Activated T-cell treated with anti-CD3 and anti-CD28 coated beads, Interleukin-2, amount 50 U/mL, for 4 hours (primary cell): ENCODE measurements at regions not wholly inside any gene's neighbourhood (a gene's known extent, or its start where the extent isn't known, plus 50 kb on each side); places are given as distances from the start of the nearest gene placed in this dataset.

ENCODE experiments used
- ATAC-seq, 2 donors: fragments of 200-7000 bp; cut with Tn5 transposase; one replicate each; pipeline ENCODE4 v1.10.0; 2021
- DNase-seq: peaks from one replicate; pipeline ENCODE4 v3.0.0-alpha.2; 2020
- H3K27me3 Mint-ChIP-seq: one replicate; pipeline ENCODE4 v1.8.0; 2021; ENCODE audit warnings: low read depth, mixed read lengths
- H3K36me3 Mint-ChIP-seq: one replicate; pipeline ENCODE4 v1.8.0; 2022; ENCODE audit warnings: mixed read lengths; ENCODE audit not compliant: insufficient read depth
- H3K4me1 Mint-ChIP-seq: one replicate; pipeline ENCODE4 v1.8.0; 2021; ENCODE audit warnings: low read depth, mixed read lengths
- H3K4me3 Mint-ChIP-seq: one replicate; pipeline ENCODE4 v1.8.0; 2021; ENCODE audit warnings: mild to moderate bottlenecking, moderate library complexity, mixed read lengths
- H3K9me3 Mint-ChIP-seq: one replicate; pipeline ENCODE4 v1.8.0; 2021; ENCODE audit warnings: mixed read lengths

DNA sequence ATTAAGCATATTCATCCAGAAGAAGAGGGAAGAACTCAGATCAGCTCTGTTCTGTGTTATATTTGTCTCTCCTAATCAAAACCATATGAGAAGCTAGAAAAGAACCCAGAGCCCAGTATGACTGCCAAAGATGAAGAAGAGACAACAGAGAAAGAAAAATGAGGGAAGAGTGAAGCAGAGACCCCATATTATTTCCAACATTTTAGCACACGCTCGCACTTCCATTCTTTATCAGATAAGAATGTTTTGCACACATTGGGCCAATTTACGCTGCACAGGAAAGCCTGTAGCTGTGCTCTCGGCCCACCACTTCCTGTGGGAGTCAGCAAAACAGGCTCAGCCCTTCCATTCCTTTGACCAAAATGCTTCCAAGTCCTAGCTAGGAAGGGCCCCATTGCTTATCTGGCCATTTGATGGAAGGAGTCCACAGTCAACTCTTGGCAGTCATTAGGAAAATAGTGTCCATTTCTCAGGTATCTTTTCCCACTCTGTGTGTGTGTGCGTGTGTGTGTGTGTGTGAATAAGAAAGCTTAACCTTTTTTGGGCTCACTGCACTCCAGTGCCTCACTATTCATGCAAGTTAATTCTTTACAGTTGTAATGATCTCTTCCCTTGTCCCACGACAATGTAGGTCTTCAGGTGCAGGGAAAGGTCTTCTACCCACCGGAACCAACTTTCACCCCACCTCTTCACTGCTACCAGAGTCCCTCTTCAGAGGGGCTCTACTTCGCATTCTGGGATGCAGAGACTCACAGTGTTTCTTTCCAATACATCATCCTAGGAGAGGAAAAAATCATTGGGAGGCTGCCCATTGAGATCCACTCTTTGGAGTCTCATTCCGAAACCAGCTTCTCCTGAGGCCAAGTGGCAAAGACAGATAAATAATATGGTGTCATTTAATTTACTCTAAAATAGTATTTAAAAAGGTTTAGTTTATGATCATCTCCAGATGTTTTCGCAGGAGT lies 237.5 kb downstream of the COG6 start:
- Mint-ChIP-seq H3K36me3 (no peaks in the 10 kb centered on the region), H3K4me1 (peaks cover 29% of the 10 kb centered on the region), H3K9me3 (no peaks in the 10 kb centered on the region), H3K4me3 (peak overlapping the region; percentile 24), H3K27me3 (peaks cover 2% of the 10 kb centered on the region)
- DNase-seq: no peak
- ATAC-seq: peak; percentile 60 to 77

DNA sequence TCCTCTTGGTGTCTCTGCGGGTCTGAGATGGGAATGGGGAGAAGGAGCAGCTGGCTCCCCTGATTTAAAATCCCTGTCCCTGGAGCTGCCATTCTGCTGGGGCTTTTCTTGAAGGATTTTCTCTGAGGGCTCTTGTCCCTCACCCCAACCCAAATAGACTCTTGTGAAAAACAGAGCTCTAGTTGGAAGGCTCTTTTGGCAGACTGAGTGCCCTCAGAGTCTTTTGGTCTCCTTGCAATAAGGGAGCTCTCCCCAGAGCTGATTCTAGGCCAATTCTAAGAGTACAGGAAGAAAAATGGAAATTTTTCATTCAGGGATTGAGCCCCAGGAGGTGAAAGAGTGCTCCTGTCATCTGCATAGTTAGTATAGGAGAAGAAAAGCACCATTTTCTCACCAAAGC lies 238.3 kb downstream of the COG6 start:
- H3K27me3 Mint-ChIP-seq: peaks cover 2% of the 10 kb centered on the region
- no peak overlapping the region for H3K4me3 Mint-ChIP-seq
- H3K9me3 Mint-ChIP-seq: no peaks in the 10 kb centered on the region
- ATAC-seq: no peak
- no peaks in the 10 kb centered on the region for H3K36me3 Mint-ChIP-seq
- peaks cover 29% of the 10 kb centered on the region for H3K4me1 Mint-ChIP-seq
- no peak for DNase-seq

DNA sequence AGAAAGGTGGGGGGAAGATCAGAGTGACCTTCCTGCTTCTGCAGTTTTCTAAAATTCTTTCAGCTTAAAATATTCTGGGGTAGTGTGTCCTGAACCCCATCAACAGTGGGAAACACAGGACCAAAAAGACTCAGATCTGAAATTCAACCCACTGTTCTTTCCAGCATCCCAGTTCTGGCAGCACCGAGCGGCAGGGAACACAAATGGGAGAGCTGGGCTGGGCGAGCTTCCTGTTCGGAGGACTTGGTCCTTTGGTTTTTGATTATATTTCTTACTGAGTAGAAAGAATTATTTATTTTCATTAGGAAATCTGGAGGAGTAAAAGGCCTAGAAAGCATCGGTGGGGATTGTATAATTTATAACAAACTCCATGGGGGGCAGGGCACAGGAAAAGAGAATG lies 239.1 kb downstream of the COG6 start:
- DNase-seq (no peak), ATAC-seq (no peak)
- Mint-ChIP-seq H3K27me3 (peaks cover 2% of the 10 kb centered on the region), H3K36me3 (no peaks in the 10 kb centered on the region), H3K9me3 (no peaks in the 10 kb centered on the region), H3K4me3 (no peak overlapping the region), H3K4me1 (peaks cover 29% of the 10 kb centered on the region)

DNA sequence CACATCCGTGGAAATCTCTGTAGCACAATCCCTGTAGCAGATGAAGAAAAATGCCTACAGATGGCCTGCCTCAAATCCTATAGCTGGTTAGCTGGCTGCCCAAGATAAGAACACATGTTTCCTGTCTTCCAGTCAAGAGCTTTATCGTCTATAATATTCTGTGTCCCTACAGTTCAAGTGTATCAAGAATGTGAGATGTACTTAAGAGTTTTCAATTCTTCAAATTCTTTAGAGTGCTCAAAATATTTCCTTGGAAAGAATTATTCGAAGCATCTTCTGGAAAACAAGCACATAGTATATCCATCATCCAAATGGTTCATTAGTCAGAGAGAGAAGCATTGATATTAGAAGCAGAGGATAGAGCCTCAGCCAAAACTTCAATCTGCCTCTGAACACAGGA lies 239.8 kb downstream of the COG6 start:
- H3K4me1 Mint-ChIP-seq: peaks cover 29% of the 10 kb centered on the region
- H3K4me3 Mint-ChIP-seq: no peak overlapping the region
- H3K36me3 Mint-ChIP-seq: no peaks in the 10 kb centered on the region
- ATAC-seq (no peak), DNase-seq (no peak)
- H3K27me3 Mint-ChIP-seq: peaks cover 2% of the 10 kb centered on the region
- no peaks in the 10 kb centered on the region for H3K9me3 Mint-ChIP-seq

DNA sequence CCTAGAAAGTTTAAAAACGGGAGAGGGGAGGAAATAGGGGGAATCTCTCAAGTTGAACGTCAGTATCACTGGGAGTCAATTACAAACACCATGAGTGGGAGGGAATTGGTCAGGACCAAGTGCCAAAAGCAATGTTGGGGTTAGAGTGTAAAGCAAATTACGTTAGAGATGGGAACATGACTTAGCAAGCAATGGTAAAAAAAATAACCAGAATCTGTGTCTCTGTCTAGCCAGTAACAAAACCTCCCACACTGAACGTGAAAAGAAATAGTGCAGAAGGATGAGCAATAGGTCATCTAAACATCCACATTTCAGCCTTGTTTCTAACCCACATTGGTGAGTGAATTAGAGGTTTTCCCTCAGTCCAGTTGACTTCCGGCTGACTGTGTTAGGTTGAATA lies 242.2 kb downstream of the COG6 start:
- Mint-ChIP-seq H3K36me3 (no peaks in the 10 kb centered on the region), H3K4me1 (peaks cover 13% of the 10 kb centered on the region), H3K4me3 (no peak overlapping the region), H3K9me3 (no peaks in the 10 kb centered on the region), H3K27me3 (peaks cover 2% of the 10 kb centered on the region)
- ATAC-seq: no peak
- DNase-seq: no peak

DNA sequence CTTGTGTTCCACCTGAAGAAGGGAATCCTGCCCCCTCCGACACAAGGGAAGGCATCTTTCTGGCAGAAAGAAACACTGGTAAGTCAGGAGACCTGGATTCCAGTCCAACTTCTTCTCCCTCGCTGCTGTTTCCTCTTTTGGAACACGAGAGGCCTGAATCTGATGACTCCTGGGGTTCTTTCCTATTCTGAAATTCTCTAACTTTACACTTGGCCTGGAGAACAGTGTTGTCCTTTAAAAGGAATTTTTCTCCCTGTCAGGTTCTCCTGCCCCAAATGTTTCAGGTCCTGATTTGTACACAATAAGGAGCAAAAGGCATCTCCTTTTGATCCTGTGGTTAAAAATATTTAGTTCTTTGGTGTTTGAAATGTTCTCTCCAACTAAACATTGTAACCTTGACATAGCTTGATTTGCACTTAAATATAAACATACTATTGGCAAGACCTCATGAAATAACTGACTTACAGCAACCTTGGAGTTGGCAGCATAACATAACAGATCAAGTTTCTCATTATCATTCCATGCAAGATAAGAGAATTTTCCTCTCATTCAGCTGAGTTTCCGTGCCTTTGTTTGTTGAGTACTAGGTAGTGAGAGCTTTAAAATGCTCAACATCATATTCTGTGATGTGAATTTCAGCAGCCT lies 244.8 kb downstream of the COG6 start:
- H3K27me3 Mint-ChIP-seq: peaks cover 2% of the 10 kb centered on the region
- H3K36me3 Mint-ChIP-seq: no peaks in the 10 kb centered on the region
- no peaks in the 10 kb centered on the region for H3K4me1 Mint-ChIP-seq
- H3K9me3 Mint-ChIP-seq: no peaks in the 10 kb centered on the region
- H3K4me3 Mint-ChIP-seq: no peak overlapping the region
- ATAC-seq: no peak
- no peak for DNase-seq

DNA sequence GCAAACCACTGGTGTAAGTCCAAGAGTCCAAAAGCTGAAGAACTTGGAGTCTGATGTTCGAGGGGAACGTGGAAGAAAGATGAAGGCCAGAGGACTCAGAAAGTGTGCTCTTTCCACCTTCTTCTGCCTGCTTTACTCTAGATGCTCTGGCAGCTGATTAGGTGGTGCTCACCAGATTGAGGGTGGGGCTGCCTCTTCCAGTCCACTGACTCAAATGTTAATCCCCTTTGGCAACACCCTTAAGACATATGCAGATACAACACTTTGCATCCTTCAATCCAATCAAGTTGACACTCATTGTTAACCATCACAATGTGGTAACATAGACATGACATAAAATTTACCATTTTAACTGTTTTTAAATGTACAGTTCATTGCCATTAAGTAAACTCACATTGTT lies 249.5 kb downstream of the COG6 start:
- H3K4me3 Mint-ChIP-seq: no peak overlapping the region
- no peaks in the 10 kb centered on the region for H3K27me3 Mint-ChIP-seq
- DNase-seq (no peak), ATAC-seq (no peak)
- peaks cover 4% of the 10 kb centered on the region for H3K9me3 Mint-ChIP-seq
- no peaks in the 10 kb centered on the region for H3K36me3 Mint-ChIP-seq
- peaks cover 2% of the 10 kb centered on the region for H3K4me1 Mint-ChIP-seq

DNA sequence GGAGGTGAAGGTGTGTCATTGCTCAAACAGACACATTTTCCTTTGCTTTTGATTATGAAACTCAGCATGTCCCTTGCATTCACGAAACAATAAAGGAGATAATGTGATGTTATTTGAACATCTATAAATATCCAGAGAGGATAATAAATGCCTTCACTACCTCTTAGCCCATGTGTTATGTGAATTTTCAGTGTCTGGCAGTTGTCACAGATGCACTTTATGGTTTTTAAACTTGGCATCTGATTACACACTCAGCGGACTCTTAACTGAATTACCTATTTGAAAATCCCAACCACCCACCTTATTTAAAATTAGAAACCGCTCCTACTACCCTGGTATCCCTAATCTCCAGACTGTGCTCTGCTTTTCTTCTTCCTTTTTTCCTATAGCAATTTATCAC lies 254.2 kb downstream of the COG6 start:
- H3K9me3 Mint-ChIP-seq: peaks cover 4% of the 10 kb centered on the region
- no peak overlapping the region for H3K4me3 Mint-ChIP-seq
- H3K4me1 Mint-ChIP-seq: peaks cover 11% of the 10 kb centered on the region
- no peaks in the 10 kb centered on the region for H3K36me3 Mint-ChIP-seq
- peaks cover 2% of the 10 kb centered on the region for H3K27me3 Mint-ChIP-seq
- no peak for ATAC-seq
- DNase-seq: no peak

DNA sequence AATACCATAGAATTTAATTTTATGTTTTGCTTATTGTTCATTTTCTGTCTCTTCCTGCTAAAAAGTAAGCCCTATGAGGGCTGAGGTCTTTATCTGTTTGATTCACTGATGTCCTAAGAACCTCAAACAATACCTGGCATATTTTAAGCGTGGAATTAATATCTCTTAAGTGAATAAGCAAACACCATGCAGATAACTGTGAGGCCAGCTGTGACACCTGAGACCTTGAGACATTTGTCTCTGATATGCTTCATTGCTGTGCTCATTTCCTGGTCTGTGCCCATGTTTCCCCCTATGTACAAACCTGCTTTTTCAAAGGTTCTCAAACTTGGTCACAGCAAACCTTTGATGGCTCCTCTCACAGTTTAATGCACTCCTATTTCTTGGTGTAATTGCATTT lies 254.6 kb downstream of the COG6 start:
- Mint-ChIP-seq H3K4me3 (no peak overlapping the region), H3K36me3 (no peaks in the 10 kb centered on the region), H3K27me3 (peaks cover 2% of the 10 kb centered on the region), H3K9me3 (peaks cover 4% of the 10 kb centered on the region), H3K4me1 (peaks cover 11% of the 10 kb centered on the region)
- DNase-seq (no peak), ATAC-seq (no peak)

DNA sequence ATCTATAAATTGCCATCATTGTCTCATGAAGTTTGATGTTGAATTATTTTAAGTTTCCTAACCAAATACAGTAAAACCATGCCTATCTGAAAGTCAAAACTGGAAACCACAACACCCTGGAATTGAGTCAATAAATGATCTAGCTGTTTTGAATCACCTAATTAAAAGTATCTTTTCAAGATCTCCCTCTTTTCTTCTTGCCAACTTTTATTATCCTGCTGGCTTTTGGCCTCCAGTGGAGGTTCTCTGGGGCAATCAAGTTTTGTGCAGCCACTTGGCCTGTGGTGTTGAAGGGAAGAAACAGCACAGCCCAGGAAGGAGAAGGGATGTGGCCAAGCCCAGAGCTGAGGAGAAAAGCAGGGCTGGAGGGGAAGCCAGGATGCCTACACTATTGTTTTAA lies 255.4 kb downstream of the COG6 start:
- Mint-ChIP-seq H3K4me1 (peaks cover 11% of the 10 kb centered on the region), H3K36me3 (no peaks in the 10 kb centered on the region), H3K4me3 (no peak overlapping the region), H3K27me3 (peaks cover 2% of the 10 kb centered on the region), H3K9me3 (peaks cover 1% of the 10 kb centered on the region)
- DNase-seq: no peak
- peak; percentile 60 to 65 for ATAC-seq

DNA sequence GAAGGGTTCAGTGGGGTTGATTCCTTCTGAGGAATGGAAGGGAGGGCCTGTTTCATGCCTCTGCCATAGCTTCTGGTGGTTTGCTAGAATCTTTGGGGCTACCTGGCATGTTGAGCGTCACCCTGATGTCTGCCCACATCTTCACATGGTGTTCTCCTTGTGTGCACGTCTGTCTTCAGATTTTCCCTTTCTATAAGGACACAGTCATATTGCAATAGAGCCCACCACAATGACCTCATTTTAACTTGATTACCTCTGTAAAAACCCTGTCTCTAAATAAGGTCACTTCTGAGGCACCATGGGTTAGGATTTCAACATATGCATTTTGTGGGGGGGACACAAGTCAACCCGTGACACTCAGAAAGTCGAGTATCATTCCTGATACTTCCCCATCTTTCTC lies 257.9 kb downstream of the COG6 start:
- Mint-ChIP-seq H3K9me3 (no peaks in the 10 kb centered on the region), H3K27me3 (peaks cover 4% of the 10 kb centered on the region), H3K4me3 (no peak overlapping the region), H3K36me3 (no peaks in the 10 kb centered on the region), H3K4me1 (peaks cover 11% of the 10 kb centered on the region)
- ATAC-seq (peak in 1 of 2 donors; percentile 35), DNase-seq (no peak)

DNA sequence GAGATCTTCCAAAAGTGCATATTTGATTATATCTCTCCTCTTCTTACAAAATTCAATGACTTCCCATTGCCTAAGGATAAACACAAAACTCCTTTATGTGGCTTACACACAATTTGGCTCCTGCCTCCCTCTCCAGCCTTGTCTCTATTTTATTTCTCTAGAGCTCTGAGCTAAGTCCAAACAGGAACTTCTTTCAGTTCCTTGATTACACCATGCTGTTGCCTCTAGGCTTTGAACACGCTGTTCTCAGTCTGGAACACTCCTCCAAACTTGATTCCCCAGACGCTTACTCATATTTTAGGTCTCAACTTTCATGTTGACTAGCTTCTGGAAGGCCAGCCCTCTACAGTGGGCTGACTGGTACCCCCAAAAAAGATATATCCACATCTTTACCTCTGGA lies 258.5 kb downstream of the COG6 start:
- H3K27me3 Mint-ChIP-seq: peaks cover 4% of the 10 kb centered on the region
- DNase-seq (no peak), ATAC-seq (no peak)
- no peaks in the 10 kb centered on the region for H3K9me3 Mint-ChIP-seq
- peaks cover 11% of the 10 kb centered on the region for H3K4me1 Mint-ChIP-seq
- H3K36me3 Mint-ChIP-seq: no peaks in the 10 kb centered on the region
- H3K4me3 Mint-ChIP-seq: no peak overlapping the region

DNA sequence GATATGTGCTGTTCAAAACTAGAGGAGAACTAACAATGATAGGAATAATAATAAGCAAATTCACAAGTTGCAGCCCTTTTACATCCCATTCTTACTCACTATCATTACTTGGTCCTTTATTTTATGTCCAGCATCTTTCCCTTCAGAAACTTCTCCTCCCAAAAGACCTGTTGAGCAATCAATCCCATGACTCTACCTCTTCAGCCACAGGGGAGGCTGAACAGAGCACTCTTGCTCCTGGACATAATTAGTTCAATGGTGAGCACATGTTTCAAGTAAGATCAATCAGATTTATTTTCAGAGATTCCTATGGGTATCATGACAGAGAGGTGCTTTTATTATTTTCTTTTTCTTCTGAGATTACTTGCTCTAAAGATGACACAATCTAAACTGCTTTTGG lies 260.0 kb downstream of the COG6 start:
- Mint-ChIP-seq H3K4me1 (peaks cover 6% of the 10 kb centered on the region), H3K4me3 (no peak overlapping the region), H3K9me3 (no peaks in the 10 kb centered on the region), H3K27me3 (peaks cover 6% of the 10 kb centered on the region), H3K36me3 (no peaks in the 10 kb centered on the region)
- no peak for DNase-seq
- no peak for ATAC-seq

DNA sequence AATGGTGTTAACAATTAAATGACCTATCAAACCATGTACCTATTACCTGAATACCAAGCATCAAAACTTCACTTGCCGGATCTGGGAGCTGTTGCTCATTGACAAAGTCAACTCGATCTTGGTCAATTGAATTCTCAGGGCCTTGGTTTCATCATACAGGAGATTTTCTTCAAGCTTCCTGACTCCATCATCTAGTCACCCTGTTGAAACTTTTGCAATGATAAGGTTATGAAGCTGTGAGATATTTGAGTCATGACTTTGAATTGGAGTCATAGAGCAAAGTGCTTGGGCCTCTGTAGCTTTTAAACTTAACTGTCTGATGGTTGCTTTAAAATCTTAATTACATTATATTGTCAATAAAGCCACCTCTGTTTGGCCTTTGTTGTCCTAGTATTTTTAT lies 260.9 kb downstream of the COG6 start:
- peaks cover 6% of the 10 kb centered on the region for H3K27me3 Mint-ChIP-seq
- no peaks in the 10 kb centered on the region for H3K36me3 Mint-ChIP-seq
- H3K4me1 Mint-ChIP-seq: no peaks in the 10 kb centered on the region
- ATAC-seq: no peak
- H3K4me3 Mint-ChIP-seq: no peak overlapping the region
- no peak for DNase-seq
- no peaks in the 10 kb centered on the region for H3K9me3 Mint-ChIP-seq

DNA sequence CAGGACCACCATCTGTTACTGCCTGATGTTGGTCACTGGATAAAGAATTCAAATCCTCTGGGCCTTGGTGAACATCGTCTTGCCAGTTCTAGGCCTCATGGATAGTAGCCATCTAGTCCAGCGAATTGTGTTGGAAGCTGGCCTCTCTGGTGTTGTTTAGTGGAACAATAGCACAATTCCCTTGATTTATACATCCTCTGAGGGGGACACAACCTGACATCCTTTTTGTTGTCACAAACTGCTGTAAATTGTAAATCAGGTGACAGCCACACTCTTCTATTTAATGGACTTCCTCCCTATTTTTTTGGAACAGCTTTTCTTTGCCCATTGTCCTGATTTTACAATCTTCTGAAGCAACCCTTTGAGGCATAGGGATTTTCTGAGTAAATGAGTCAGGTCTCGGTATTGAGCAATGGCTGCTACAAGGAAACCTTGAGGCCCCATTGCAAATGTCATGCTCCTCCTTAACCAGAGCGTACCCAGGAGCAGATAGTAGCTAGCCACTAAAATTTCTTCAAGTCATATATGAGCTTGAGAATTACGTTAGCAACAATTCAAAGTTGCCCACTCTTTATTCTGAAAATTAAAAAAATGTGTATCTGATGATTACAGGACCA lies 263.3 kb downstream of the COG6 start:
- peaks cover 4% of the 10 kb centered on the region for H3K27me3 Mint-ChIP-seq
- ATAC-seq: peak in 1 of 2 donors; percentile 43

More for the DNA sequence above, 263.3 kb downstream of the COG6 start:
- H3K9me3 Mint-ChIP-seq: peaks cover 5% of the 10 kb centered on the region
- H3K4me3 Mint-ChIP-seq: no peak overlapping the region
- H3K4me1 Mint-ChIP-seq: no peaks in the 10 kb centered on the region
- no peak for DNase-seq
- H3K36me3 Mint-ChIP-seq: no peaks in the 10 kb centered on the region
